NCI-H1092 (cell line): ENCODE measurements at regions not wholly inside any gene's neighbourhood (a gene's known extent, or its start where the extent isn't known, plus 50 kb on each side); places are given as distances from the start of the nearest gene placed in this dataset.
"Not testable (repeated sequence)": the region's sequence is repeated elsewhere in the genome, so short reads cannot be mapped to it uniquely, and the experiment has no call there.

Source experiments
- DNase-seq: peaks from one replicate; lab custom pipeline; 2025; lab: John Stamatoyannopoulos, UW

GRCh38 chr9:95784318-95784717, 91.2 kb upstream of the ERCC6L2 start:
- no peak for DNase-seq

GRCh38 chr9:95783426-95783975, 92.0 kb upstream of the ERCC6L2 start:
- DNase-seq = no peak

- no peak for DNase-seq
These were observed 94.7 kb upstream of the ERCC6L2 start for GRCh38 chr9:95780751-95781150.

GRCh38 chr9:95780121-95780520, 95.4 kb upstream of the ERCC6L2 start:
- DNase-seq = no peak

- not testable (repeated sequence) for DNase-seq
These were observed 95.9 kb upstream of the ERCC6L2 start for GRCh38 chr9:95779597-95779996.

- no peak for DNase-seq
These were observed 96.5 kb upstream of the ERCC6L2 start for GRCh38 chr9:95778957-95779356.

- no peak for DNase-seq
These were observed 98.4 kb upstream of the ERCC6L2 start for GRCh38 chr9:95777136-95777535.

GRCh38 chr9:95776176-95776575, 99.3 kb upstream of the ERCC6L2 start:
- no peak for DNase-seq

GRCh38 chr9:95775191-95775590, 100.3 kb upstream of the ERCC6L2 start:
- no peak for DNase-seq

GRCh38 chr9:95773053-95773418, 102.5 kb upstream of the ERCC6L2 start:
- no peak for DNase-seq

- no peak for DNase-seq
These were observed 103.0 kb upstream of the ERCC6L2 start for GRCh38 chr9:95772320-95773052.

GRCh38 chr9:95771556-95772246, 103.8 kb upstream of the ERCC6L2 start:
- DNase-seq = no peak

- DNase-seq = no peak
These were observed 104.8 kb upstream of the ERCC6L2 start for GRCh38 chr9:95770653-95771131.

- DNase-seq = no peak
These were observed 105.5 kb upstream of the ERCC6L2 start for GRCh38 chr9:95769909-95770433.

- no peak for DNase-seq
These were observed 106.0 kb upstream of the ERCC6L2 start for GRCh38 chr9:95769473-95769872.

- no peak for DNase-seq
These were observed 108.6 kb upstream of the ERCC6L2 start for GRCh38 chr9:95766906-95767305.

- no peak for DNase-seq
These were observed 110.8 kb upstream of the ERCC6L2 start for GRCh38 chr9:95764533-95765319.

GRCh38 chr9:95763983-95764382, 111.5 kb upstream of the ERCC6L2 start:
- no peak for DNase-seq

GRCh38 chr9:95763006-95763405, 112.5 kb upstream of the ERCC6L2 start:
- DNase-seq = no peak

- no peak for DNase-seq
These were observed 113.2 kb upstream of the ERCC6L2 start for GRCh38 chr9:95762322-95762721.

GRCh38 chr9:95760791-95761190, 114.7 kb upstream of the ERCC6L2 start:
- DNase-seq = no peak

- DNase-seq = no peak
These were observed 118.1 kb upstream of the ERCC6L2 start for GRCh38 chr9:95757439-95757838.
